HEK293T (cell line): ENCODE measurements at regions not wholly inside any gene's neighbourhood (a gene's known extent, or its start where the extent isn't known, plus 50 kb on each side); places are given as distances from the start of the nearest gene placed in this dataset.

Experiments used
- ARNT ChIP-seq: fragments of 450-650 bp; IDR thresholded peaks from 2 replicates; pipeline ENCODE4 v1.6.1; 2017; ENCODE audit warnings: mild to moderate bottlenecking
- BHLHE40 ChIP-seq: fragments of 450-650 bp; IDR thresholded peaks from 2 replicates; pipeline ENCODE4 v1.6.1; 2016; ENCODE audit warnings: mild to moderate bottlenecking, moderate library complexity, borderline replicate concordance
- CTBP1 ChIP-seq: fragments of 450-650 bp; IDR thresholded peaks from 2 replicates; pipeline ENCODE4 v1.6.1; 2016; ENCODE audit warnings: borderline replicate concordance
- ELF4 ChIP-seq: fragments of 450-650 bp; IDR thresholded peaks from 2 replicates; pipeline ENCODE4 v1.6.1; 2017; ENCODE audit warnings: antibody characterized with exemption
- FOXK2 ChIP-seq: fragments of 450-650 bp; IDR thresholded peaks from 2 replicates; pipeline ENCODE4 v1.6.1; 2016; ENCODE audit warnings: mild to moderate bottlenecking
- FOXM1 ChIP-seq: fragments of 450-650 bp; IDR thresholded peaks from 2 replicates; pipeline ENCODE4 v1.6.1; 2017; ENCODE audit warnings: mild to moderate bottlenecking, borderline replicate concordance
- HDGF ChIP-seq: fragments of 450-650 bp; IDR thresholded peaks from 2 replicates; pipeline ENCODE4 v1.6.1; 2017; ENCODE audit warnings: antibody characterized with exemption, borderline replicate concordance
- L3MBTL2 ChIP-seq: fragments of 450-650 bp; conservative IDR thresholded peaks from 2 replicates; pipeline ENCODE4 v1.6.1; 2016; ENCODE audit warnings: mild to moderate bottlenecking
- LEF1 ChIP-seq: fragments of 450-650 bp; IDR thresholded peaks from 2 replicates; pipeline ENCODE4 v1.6.1; 2017; ENCODE audit warnings: mild to moderate bottlenecking, borderline replicate concordance
- NFRKB ChIP-seq: fragments of 450-650 bp; IDR thresholded peaks from 2 replicates; pipeline ENCODE4 v1.6.1; 2016; ENCODE audit warnings: mild to moderate bottlenecking, moderate library complexity
- PKNOX1 ChIP-seq: fragments of 450-650 bp; IDR thresholded peaks from 2 replicates; pipeline ENCODE4 v1.6.1; 2016
- SP1 ChIP-seq: fragments of 450-650 bp; IDR thresholded peaks from 2 replicates; pipeline ENCODE4 v1.6.1; 2017
- SUZ12 ChIP-seq: fragments of 450-650 bp; IDR thresholded peaks from 2 replicates; pipeline ENCODE4 v1.6.1; 2016; ENCODE audit warnings: mild to moderate bottlenecking
- ZNF384 ChIP-seq: fragments of 450-650 bp; IDR thresholded peaks from 2 replicates; pipeline ENCODE4 v1.6.1; 2016

GRCh38 chr4:160117686-160118085, 1014.8 kb downstream of the RAPGEF2 start:
- TF ChIP-seq SP1 (no peak), ARNT (no peak), CTBP1 (no peak), PKNOX1 (no peak), FOXK2 (no peak), FOXM1 (no peak), NFRKB (no peak), SUZ12 (no peak), BHLHE40 (no peak), L3MBTL2 (no peak), ZNF384 (no peak), LEF1 (no peak), ELF4 (no peak), HDGF (no peak)
